ENCODE measurements at regions not wholly inside any gene's neighbourhood (a gene's known extent, or its start where the extent isn't known, plus 50 kb on each side); places are given as distances from the start of the nearest gene placed in this dataset.
A peak's percentile ranks its signal among the peaks of the same experiment; 100 is the strongest.
"Not testable (repeated sequence)": the region's sequence is repeated elsewhere in the genome, so short reads cannot be mapped to it uniquely, and the experiment has no call there.

- in situ Hi-C loops (cut with HindIII; ENCODE audit: low pct_unique_long_range_greater_than_20kb, low sequenced_read_pairs): no loop called here
- no peak for TF ChIP-seq JUND (IDR thresholded peaks at IDR 0.05; ENCODE audit: low read depth)
These were observed 106.4 kb upstream of the ARMC3 start for GRCh38 chr10:22821501-22821900.

GRCh38 chr10:22816298-22816653, 101.9 kb upstream of the PIP4K2A start:
- in situ Hi-C loops (cut with HindIII; ENCODE audit: low pct_unique_long_range_greater_than_20kb, low sequenced_read_pairs): no loop called here
- no peak for TF ChIP-seq JUND (IDR thresholded peaks at IDR 0.05; ENCODE audit: low read depth)
- DNase-seq (ENCODE audit: low read depth in 1 of 2, low spot score in 1 of 2): no peak

More at GRCh38 chr10:22821501-22821900, 106.4 kb upstream of the ARMC3 start:
- no peak for DNase-seq (ENCODE audit: low read depth in 1 of 2, low spot score in 1 of 2)

- DNase-seq (ENCODE audit: low read depth in 1 of 2, low spot score in 1 of 2): no peak
- in situ Hi-C loops (cut with HindIII; ENCODE audit: low pct_unique_long_range_greater_than_20kb, low sequenced_read_pairs): no loop called here
- no peak for TF ChIP-seq JUND (IDR thresholded peaks at IDR 0.05; ENCODE audit: low read depth)
These were observed 96.5 kb upstream of the PIP4K2A start for GRCh38 chr10:22810643-22811465.

- no peak for TF ChIP-seq JUND (IDR thresholded peaks at IDR 0.05; ENCODE audit: low read depth)
These were observed 92.9 kb upstream of the PIP4K2A start for GRCh38 chr10:22807238-22807637.

GRCh38 chr10:22805304-22805703, 90.9 kb upstream of the PIP4K2A start:
- peak; percentile 19 to 63 for DNase-seq (ENCODE audit: low read depth in 1 of 2, low spot score in 1 of 2)
- in situ Hi-C loops (cut with HindIII; ENCODE audit: low pct_unique_long_range_greater_than_20kb, low sequenced_read_pairs): no loop called here
- no peak for TF ChIP-seq JUND (IDR thresholded peaks at IDR 0.05; ENCODE audit: low read depth)

More at GRCh38 chr10:22807238-22807637, 92.9 kb upstream of the PIP4K2A start:
- in situ Hi-C loops (cut with HindIII; ENCODE audit: low pct_unique_long_range_greater_than_20kb, low sequenced_read_pairs): no loop called here
- DNase-seq (ENCODE audit: low read depth in 1 of 2, low spot score in 1 of 2): no peak

- in situ Hi-C loops (cut with HindIII; ENCODE audit: low pct_unique_long_range_greater_than_20kb, low sequenced_read_pairs): no loop called here
- TF ChIP-seq JUND (IDR thresholded peaks at IDR 0.05; ENCODE audit: low read depth): no peak
- peak in 1 of 2 experiments; percentile 16 for DNase-seq (ENCODE audit: low read depth in 1 of 2, low spot score in 1 of 2)
These were observed 89.0 kb upstream of the PIP4K2A start for GRCh38 chr10:22803261-22803885.

- no peak for TF ChIP-seq JUND (IDR thresholded peaks at IDR 0.05; ENCODE audit: low read depth)
- in situ Hi-C loops (cut with HindIII; ENCODE audit: low pct_unique_long_range_greater_than_20kb, low sequenced_read_pairs): no loop called here
- no peak for DNase-seq (ENCODE audit: low read depth in 1 of 2, low spot score in 1 of 2)
These were observed 87.4 kb upstream of the PIP4K2A start for GRCh38 chr10:22801785-22802184.

GRCh38 chr10:22797796-22798195, 83.4 kb upstream of the PIP4K2A start:
- in situ Hi-C loops (cut with HindIII; ENCODE audit: low pct_unique_long_range_greater_than_20kb, low sequenced_read_pairs); DNase-seq (ENCODE audit: low read depth in 1 of 2, low spot score in 1 of 2): not testable (repeated sequence)

- in situ Hi-C loops (cut with HindIII; ENCODE audit: low pct_unique_long_range_greater_than_20kb, low sequenced_read_pairs): no loop called here
- DNase-seq (ENCODE audit: low read depth in 1 of 2, low spot score in 1 of 2): no peak
- TF ChIP-seq JUND (IDR thresholded peaks at IDR 0.05; ENCODE audit: low read depth): no peak
These were observed 81.2 kb upstream of the PIP4K2A start for GRCh38 chr10:22795546-22795945.

GRCh38 chr10:22792161-22792560, 77.8 kb upstream of the PIP4K2A start:
- TF ChIP-seq JUND (IDR thresholded peaks at IDR 0.05; ENCODE audit: low read depth): no peak
- DNase-seq (ENCODE audit: low read depth in 1 of 2, low spot score in 1 of 2): no peak
- in situ Hi-C loops (cut with HindIII; ENCODE audit: low pct_unique_long_range_greater_than_20kb, low sequenced_read_pairs): no loop called here

GRCh38 chr10:22791665-22792064, 77.3 kb upstream of the PIP4K2A start:
- in situ Hi-C loops (cut with HindIII; ENCODE audit: low pct_unique_long_range_greater_than_20kb, low sequenced_read_pairs): no loop called here
- TF ChIP-seq JUND (IDR thresholded peaks at IDR 0.05; ENCODE audit: low read depth): no peak
- DNase-seq (ENCODE audit: low read depth in 1 of 2, low spot score in 1 of 2): no peak

GRCh38 chr10:22784668-22785067, 70.3 kb upstream of the PIP4K2A start:
- in situ Hi-C loops (cut with HindIII; ENCODE audit: low pct_unique_long_range_greater_than_20kb, low sequenced_read_pairs): no loop called here
- DNase-seq (ENCODE audit: low read depth in 1 of 2, low spot score in 1 of 2): no peak
- no peak for TF ChIP-seq JUND (IDR thresholded peaks at IDR 0.05; ENCODE audit: low read depth)

GRCh38 chr10:22783807-22784206, 69.4 kb upstream of the PIP4K2A start:
- no peak for DNase-seq (ENCODE audit: low read depth in 1 of 2, low spot score in 1 of 2)
- TF ChIP-seq JUND (IDR thresholded peaks at IDR 0.05; ENCODE audit: low read depth): no peak
- in situ Hi-C loops (cut with HindIII; ENCODE audit: low pct_unique_long_range_greater_than_20kb, low sequenced_read_pairs): no loop called here
